Brain microvascular endothelial cell (primary cell): ENCODE measurements at regions not wholly inside any gene's neighbourhood (a gene's known extent, or its start where the extent isn't known, plus 50 kb on each side); places are given as distances from the start of the nearest gene placed in this dataset.
"Not testable (repeated sequence)": the region's sequence is repeated elsewhere in the genome, so short reads cannot be mapped to it uniquely, and the experiment has no call there.

Source experiments
- DNase-seq: peaks from one replicate; pipeline ENCODE4 v3.0.0-alpha.2; 2020
- H3K27ac ChIP-seq: fragments of 250-450 bp; sonication (Bioruptor Pico); 2 replicates; pipeline ENCODE4 v1.5.1; 2020; ENCODE audit warnings: mild to moderate bottlenecking, moderate library complexity
- H3K27me3 ChIP-seq: fragments of 250-450 bp; sonication (Bioruptor Pico); replicated peaks from 2 replicates; pipeline ENCODE4 v1.5.1; 2020; ENCODE audit warnings: mild to moderate bottlenecking
- H3K36me3 ChIP-seq: fragments of 250-450 bp; sonication (Bioruptor Pico); replicated peaks from 2 replicates; pipeline ENCODE4 v1.5.1; 2020; ENCODE audit warnings: mild to moderate bottlenecking
- H3K4me3 ChIP-seq: 2 replicates; pipeline ENCODE4 v1.5.1; 2011; ENCODE audit warnings: low read depth, mild to moderate bottlenecking, control low read depth, low read length, moderate library complexity
- in situ Hi-C: cut with HindIII; loops from 2 replicates; pipeline ENCODE4 v1.10.0; 2017; ENCODE audit warnings: low sequenced_read_pairs, low pct_ligation_motif_present
- TF ChIP-seq, protein P1 (sequence below): IDR thresholded peaks from 2 replicates; pipeline ENCODE4 v1.5.1; 2011; ENCODE audit warnings: low read depth, mild to moderate bottlenecking, moderate library complexity, low read length, control low read depth, inconsistent platforms; ENCODE audit errors: missing control alignments

DNA sequence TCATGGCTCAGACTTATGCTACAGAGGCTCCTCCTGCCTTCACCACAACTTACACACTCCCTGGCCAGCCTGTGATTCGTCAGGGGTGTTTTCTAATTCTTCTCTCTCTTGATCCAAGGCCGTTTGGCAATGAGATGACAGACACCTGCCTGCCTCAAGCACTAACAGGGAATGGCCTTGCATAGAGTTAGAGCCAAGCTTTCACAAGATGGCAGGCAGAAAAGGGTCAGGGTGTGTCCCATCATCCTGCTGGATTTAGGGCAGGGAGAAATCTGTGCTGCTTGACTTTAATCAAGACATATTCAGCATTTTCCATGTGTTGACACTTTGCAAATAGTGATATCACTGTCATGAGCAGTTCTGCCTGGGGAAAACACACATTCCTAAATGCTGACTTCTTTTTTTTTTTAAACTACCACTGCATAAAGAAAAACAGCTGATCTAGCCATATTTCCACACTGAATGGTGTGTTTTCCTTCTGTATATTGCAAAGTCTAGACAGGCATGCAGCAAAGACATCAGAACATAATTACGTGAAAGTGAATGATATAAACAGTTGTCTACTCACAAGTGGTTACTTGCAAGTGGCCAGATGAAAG lies 95.0 kb upstream of the SLC25A48 start:
- Histone ChIP-seq H3K4me3 (no peak overlapping the region), H3K27me3 (no peaks in the 10 kb centered on the region), H3K36me3 (no peaks in the 10 kb centered on the region), H3K27ac (no peak overlapping the region)
- DNase-seq: no peak
- in situ Hi-C loops: no loop called here
- TF ChIP-seq, protein P1, sequence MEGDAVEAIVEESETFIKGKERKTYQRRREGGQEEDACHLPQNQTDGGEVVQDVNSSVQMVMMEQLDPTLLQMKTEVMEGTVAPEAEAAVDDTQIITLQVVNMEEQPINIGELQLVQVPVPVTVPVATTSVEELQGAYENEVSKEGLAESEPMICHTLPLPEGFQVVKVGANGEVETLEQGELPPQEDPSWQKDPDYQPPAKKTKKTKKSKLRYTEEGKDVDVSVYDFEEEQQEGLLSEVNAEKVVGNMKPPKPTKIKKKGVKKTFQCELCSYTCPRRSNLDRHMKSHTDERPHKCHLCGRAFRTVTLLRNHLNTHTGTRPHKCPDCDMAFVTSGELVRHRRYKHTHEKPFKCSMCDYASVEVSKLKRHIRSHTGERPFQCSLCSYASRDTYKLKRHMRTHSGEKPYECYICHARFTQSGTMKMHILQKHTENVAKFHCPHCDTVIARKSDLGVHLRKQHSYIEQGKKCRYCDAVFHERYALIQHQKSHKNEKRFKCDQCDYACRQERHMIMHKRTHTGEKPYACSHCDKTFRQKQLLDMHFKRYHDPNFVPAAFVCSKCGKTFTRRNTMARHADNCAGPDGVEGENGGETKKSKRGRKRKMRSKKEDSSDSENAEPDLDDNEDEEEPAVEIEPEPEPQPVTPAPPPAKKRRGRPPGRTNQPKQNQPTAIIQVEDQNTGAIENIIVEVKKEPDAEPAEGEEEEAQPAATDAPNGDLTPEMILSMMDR: no peak

DNA sequence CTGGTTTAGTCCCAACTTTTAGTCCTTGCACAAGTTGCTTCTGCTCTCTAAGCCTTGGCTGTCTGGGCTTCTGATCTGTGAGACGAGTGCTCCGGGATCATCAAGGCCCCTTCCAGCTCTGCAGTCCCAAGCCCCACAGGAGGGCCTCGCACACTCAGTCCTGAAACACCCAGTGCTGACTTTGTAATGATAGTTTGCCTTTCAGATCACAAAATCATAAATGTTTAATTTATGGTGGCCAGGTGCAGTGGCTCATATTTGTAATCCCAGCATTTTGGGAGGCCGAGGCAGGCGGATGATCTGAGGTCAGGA lies 95.9 kb upstream of the SLC25A48 start:
- H3K27ac ChIP-seq: no peak overlapping the region
- TF ChIP-seq, protein P1: no peak
- no peak for DNase-seq
- H3K27me3 ChIP-seq: no peaks in the 10 kb centered on the region
- in situ Hi-C loops: no loop called here
- no peaks in the 10 kb centered on the region for H3K36me3 ChIP-seq
- H3K4me3 ChIP-seq: no peak overlapping the region

DNA sequence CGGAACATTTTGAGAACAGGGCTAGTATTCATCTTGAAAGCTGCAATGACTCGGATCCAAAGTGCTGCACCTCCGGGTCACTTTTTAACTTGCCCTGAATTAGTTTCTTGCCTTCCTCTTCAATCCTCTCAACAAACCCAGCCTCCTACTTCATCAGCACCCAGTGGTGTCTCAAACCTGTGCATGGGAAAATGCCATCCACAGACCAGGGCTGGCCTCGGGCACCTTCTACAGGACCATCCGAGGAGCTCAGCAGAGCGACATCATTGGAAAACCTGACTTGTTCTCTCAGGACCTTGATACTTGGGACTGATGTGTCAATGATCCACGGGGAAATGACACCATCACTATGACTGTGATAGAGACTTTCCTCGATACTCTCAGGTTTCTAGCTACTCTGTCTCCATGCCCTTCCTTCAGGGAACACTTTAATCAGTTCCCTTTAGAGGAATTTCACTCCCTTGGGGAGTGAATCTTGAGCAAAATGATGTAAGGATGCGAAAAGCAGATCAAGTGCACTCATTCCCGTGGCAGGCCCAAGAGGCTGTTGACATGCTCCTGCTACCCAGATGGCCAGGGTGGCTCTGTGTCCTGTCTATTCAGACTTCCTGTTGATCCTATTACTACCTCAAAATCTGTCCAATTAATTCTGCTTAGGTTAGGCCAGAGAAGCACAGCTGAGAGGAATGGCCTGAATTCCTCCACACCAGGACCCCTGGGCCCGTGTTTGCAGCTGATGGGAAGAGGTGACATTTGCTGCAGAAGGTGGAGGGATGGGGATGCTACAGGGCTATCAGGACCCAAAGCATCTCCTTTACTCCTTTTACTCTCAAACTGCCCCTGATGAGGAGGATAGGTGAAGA lies 96.5 kb upstream of the SLC25A48 start:
- no peak overlapping the region for H3K4me3 ChIP-seq
- H3K27me3 ChIP-seq: no peaks in the 10 kb centered on the region
- in situ Hi-C loops: no loop called here
- no peaks in the 10 kb centered on the region for H3K36me3 ChIP-seq
- TF ChIP-seq, protein P1: no peak
- H3K27ac ChIP-seq: no peak overlapping the region
- DNase-seq: no peak

DNA sequence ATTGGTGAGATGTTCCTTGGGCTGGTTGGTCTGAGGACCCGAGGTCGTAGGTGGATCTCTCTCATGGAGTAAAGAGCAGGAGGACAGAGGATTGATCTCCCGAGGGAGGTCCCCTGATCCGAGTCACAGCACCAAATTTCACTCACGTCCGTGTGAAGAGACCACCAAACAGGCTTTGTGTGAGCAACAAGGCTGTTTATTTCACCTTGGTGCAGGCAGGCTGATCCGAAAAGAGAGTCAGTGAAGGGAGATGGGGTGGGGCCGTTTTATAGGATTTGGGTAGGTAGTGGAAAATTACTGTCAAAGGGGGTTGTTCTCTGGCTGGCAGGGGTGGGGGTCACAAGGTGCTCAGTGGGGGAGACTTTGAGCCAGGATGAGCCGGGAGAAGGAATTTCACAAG lies 97.5 kb upstream of the SLC25A48 start:
- H3K36me3 ChIP-seq, in situ Hi-C loops, H3K27ac ChIP-seq, H3K4me3 ChIP-seq, DNase-seq, H3K27me3 ChIP-seq: not testable (repeated sequence)

DNA sequence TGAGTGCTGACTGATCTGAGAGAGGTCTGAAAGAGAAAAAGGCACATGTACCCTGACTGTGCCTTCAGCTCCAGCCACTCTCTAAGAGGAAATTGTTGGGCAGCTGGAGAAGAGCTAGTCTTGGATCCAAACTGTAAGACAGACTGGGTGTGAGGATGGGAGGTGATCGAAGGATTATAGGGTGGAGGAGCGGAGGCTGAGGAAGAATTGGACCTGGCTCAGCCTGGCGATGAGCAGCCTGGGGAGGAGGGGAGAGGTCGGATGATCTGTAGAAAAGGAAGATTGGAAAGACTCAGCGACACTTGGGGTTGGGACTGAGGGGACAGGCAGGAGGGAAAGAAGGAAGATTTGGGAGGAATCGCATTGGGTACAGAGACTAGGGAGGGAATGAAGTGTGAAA lies 98.6 kb upstream of the SLC25A48 start:
- DNase-seq: no peak
- in situ Hi-C loops: no loop called here
- Histone ChIP-seq H3K4me3 (no peak overlapping the region), H3K36me3 (no peaks in the 10 kb centered on the region), H3K27ac (no peak overlapping the region), H3K27me3 (no peaks in the 10 kb centered on the region)
- TF ChIP-seq, protein P1: no peak

DNA sequence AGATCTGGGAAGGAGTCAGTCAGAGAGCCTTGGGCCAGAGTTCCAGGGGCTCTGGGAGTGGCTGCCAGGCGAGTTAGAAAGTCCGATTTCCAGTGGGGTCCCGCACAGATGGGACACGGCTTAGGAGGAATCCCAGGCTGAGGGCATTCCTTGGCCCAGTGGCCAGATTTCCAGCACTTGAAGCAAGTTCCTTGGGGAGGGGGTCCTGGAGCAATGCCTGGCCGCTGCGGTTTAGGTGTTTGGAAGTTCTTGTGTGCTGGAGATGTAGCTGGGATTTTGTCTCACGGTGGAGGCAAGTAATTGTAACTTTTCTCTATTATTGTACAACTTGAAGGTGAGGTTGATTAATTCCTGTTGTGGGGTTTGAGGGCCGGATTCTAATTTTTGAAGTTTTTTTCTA lies 99.5 kb upstream of the SLC25A48 start:
- H3K27me3 ChIP-seq, H3K27ac ChIP-seq, DNase-seq, H3K36me3 ChIP-seq, H3K4me3 ChIP-seq, in situ Hi-C loops: not testable (repeated sequence)

DNA sequence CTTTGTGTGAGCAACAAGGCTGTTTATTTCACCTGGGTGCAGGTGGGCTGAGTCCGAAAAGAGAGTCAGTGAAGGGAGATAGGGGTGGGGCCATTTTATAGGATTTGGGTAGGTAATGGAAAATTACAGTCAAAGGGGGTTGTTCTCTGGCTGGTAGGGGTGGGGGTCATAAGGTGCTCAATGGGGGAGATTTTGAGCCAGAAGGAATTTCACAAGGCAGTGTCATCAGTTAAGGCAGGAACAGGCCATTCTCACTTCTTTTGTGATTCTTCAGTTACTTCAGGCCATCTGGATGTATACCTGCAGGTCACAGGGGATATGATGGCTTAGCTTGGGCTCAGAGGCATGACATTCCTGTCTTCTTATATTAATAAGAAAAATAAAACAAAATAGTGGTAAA lies 103.4 kb upstream of the SLC25A48 start:
- DNase-seq, H3K36me3 ChIP-seq, in situ Hi-C loops, H3K27me3 ChIP-seq, H3K4me3 ChIP-seq, H3K27ac ChIP-seq: not testable (repeated sequence)

DNA sequence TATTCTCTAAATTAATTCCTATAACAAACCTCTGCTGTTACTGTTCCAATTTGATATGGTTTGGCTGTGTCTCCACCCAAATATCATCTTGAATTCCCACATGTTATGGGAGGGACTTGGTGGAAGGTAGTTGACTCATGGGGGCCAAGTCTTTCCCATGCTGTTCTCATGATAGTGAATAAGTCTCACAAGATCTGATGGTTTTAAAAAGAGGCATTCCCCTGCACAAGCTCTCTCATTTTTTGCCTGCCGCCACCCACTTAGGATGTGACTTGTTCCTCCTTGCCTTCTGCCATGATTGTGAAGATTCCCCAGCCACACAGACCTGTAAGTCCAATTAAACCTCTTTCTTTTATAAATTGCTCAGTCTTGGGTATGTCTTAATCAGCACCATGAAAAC lies 104.3 kb upstream of the SLC25A48 start:
- H3K27ac ChIP-seq, in situ Hi-C loops: not testable (repeated sequence)

More for the DNA sequence above, 104.3 kb upstream of the SLC25A48 start:
- H3K36me3 ChIP-seq, H3K27me3 ChIP-seq, H3K4me3 ChIP-seq, DNase-seq: not testable (repeated sequence)
